HCT116 (cell line): ENCODE measurements at regions not wholly inside any gene's neighbourhood (a gene's known extent, or its start where the extent isn't known, plus 50 kb on each side); places are given as distances from the start of the nearest gene placed in this dataset.

Experiments used
- ATAC-seq: fragments of 200-7000 bp; cut with Tn5 transposase; 2 replicates; pipeline ENCODE4 v1.9.1; 2020; ENCODE audit warnings: mild to moderate bottlenecking, moderate library complexity
- BruUV-seq: library from RNA; stranded (reverse); fragments of 400-500 nt; replicated peaks from 2 replicates; lab custom pipeline; 2021; lab: Mats Ljungman, UMichigan
- CTCF ChIA-PET: fragments of 300-600 bp; sonication (Branson Sonifier 250); formaldehyde crosslinking; loops from one replicate; lab custom pipeline; 2021; ENCODE audit warnings: antibody characterized with exemption; lab: Charles Lee
- POLR2A ChIA-PET: fragments of 300-600, 350-600 bp; sonication (Branson Sonifier 250); formaldehyde crosslinking; loops from one replicate; lab custom pipeline; 2021; ENCODE audit warnings: antibody characterized with exemption; lab: Charles Lee
- RAD21 ChIA-PET, 2 experiments: fragments of 300-600 bp; sonication (Branson Sonifier 250); formaldehyde crosslinking; loops; one replicate each; lab custom pipeline; 2023; ENCODE audit warnings: low total read pairs in 2 of 2; ENCODE audit not compliant: uncharacterized antibody in 2 of 2, unreplicated experiment in 2 of 2, low non-redundant PET in 1 of 2; lab: Charles Lee
- DNase-seq: peaks from one replicate; pipeline ENCODE4 v3.0.0-alpha.2; 2010; ENCODE audit warnings: low read depth, low spot score
- H2AFZ ChIP-seq: fragments of 200-600 bp; shearing (Covaris generic), sonication (generic); 2 replicates; pipeline ENCODE4 v1.6.1; 2017; ENCODE audit warnings: low read depth, mixed run types, mixed read lengths, antibody characterized with exemption, low read length; ENCODE audit not compliant: poor library complexity, severe bottlenecking
- H3K27ac ChIP-seq: 2 replicates; pipeline ENCODE4 v1.5.1; 2012; ENCODE audit warnings: low read depth, low read length
- H3K27me3 ChIP-seq: fragments of 200-600 bp; sonication (generic); 2 replicates; pipeline ENCODE4 v1.6.1; 2016; ENCODE audit warnings: mixed run types, low read length, mixed read lengths; ENCODE audit not compliant: insufficient read depth
- H3K36me3 ChIP-seq, 2 experiments: fragments of 200-500 bp in 1 of 2; fragments of 200-600 bp in 1 of 2; sonication (Bioruptor generic) in 1 of 2; sonication (generic) in 1 of 2; 2 replicates each; pipeline versions ENCODE4 v1.5.1 to v1.6.1; 2014 to 2016; ENCODE audit warnings: low read length in 2 of 2, inconsistent platforms in 1 of 2, mixed read lengths in 1 of 2, mixed run types in 1 of 2; ENCODE audit not compliant: insufficient read depth in 2 of 2, control insufficient read depth in 1 of 2
- H3K4me1 ChIP-seq, 2 experiments: fragments of 200-600 bp in 1 of 2; sonication (generic) in 1 of 2; 2 replicates each; pipeline versions ENCODE4 v1.5.1 to v1.6.1; 2012 to 2017; ENCODE audit warnings: low read length in 2 of 2, inconsistent platforms in 1 of 2, mild to moderate bottlenecking in 1 of 2, mixed read lengths in 1 of 2, mixed run types in 1 of 2, moderate library complexity in 1 of 2; ENCODE audit not compliant: insufficient read depth in 2 of 2, control insufficient read depth in 1 of 2
- H3K4me2 ChIP-seq: fragments of 200-600 bp; sonication (generic); 2 replicates; pipeline ENCODE4 v1.6.1; 2017; ENCODE audit warnings: mixed run types, low read length, mixed read lengths
- H3K4me3 ChIP-seq, 2 experiments: fragments of 200-600 bp in 1 of 2; sonication (generic) in 1 of 2; replicated peaks in 1 of 2; 2 replicates each; pipeline ENCODE4 v1.5.1; 2011 to 2016; ENCODE audit warnings: low read length in 2 of 2, control low read depth in 1 of 2, low read depth in 1 of 2, mild to moderate bottlenecking in 1 of 2, mixed read lengths in 1 of 2, mixed run types in 1 of 2
- H3K79me2 ChIP-seq: fragments of 200-600 bp; sonication (generic); 2 replicates; pipeline ENCODE4 v1.6.1; 2017; ENCODE audit warnings: mild to moderate bottlenecking, mixed run types, low read length, moderate library complexity, mixed read lengths; ENCODE audit not compliant: insufficient read depth
- H3K9ac ChIP-seq: fragments of 200-600 bp; sonication (generic); 2 replicates; pipeline ENCODE4 v1.6.1; 2016; ENCODE audit warnings: low read length, mixed read lengths
- H3K9me2 ChIP-seq: fragments of 200-600 bp; sonication (generic), shearing (Covaris generic); 2 replicates; pipeline ENCODE4 v1.6.1; 2017; ENCODE audit warnings: mixed run types, mild to moderate bottlenecking, moderate library complexity; ENCODE audit not compliant: insufficient read depth
- H3K9me3 ChIP-seq, 2 experiments: fragments of 200-500 bp in 1 of 2; fragments of 200-600 bp in 1 of 2; sonication (Bioruptor generic) in 1 of 2; sonication (generic) in 1 of 2; 2 replicates each; pipeline ENCODE4 v1.6.1; 2014 to 2017; ENCODE audit warnings: low read length in 2 of 2, mixed read lengths in 2 of 2, inconsistent platforms in 1 of 2, low read depth in 1 of 2, mild to moderate bottlenecking in 1 of 2, mixed run types in 1 of 2, moderate library complexity in 1 of 2; ENCODE audit not compliant: control insufficient read depth in 1 of 2, insufficient read depth in 1 of 2
- H4K20me1 ChIP-seq: fragments of 200-600 bp; sonication (generic), shearing (Covaris generic); 2 replicates; pipeline ENCODE4 v1.6.1; 2017; ENCODE audit warnings: mixed run types, mild to moderate bottlenecking, moderate library complexity; ENCODE audit not compliant: insufficient read depth
- EGR1 ChIP-seq: IDR thresholded peaks from 2 replicates; pipeline ENCODE4 v1.6.1; 2012; ENCODE audit warnings: low read depth
- POLR2A ChIP-seq: IDR thresholded peaks from 2 replicates; pipeline ENCODE4 v1.7.0; 2011; ENCODE audit warnings: borderline replicate concordance; ENCODE audit not compliant: insufficient read depth, insufficient read length; ENCODE audit errors: extremely low read depth
- SRF ChIP-seq: IDR thresholded peaks from 2 replicates; pipeline ENCODE4 v1.6.1; 2012; ENCODE audit warnings: low read depth
- YY1 ChIP-seq: IDR thresholded peaks from 2 replicates; pipeline ENCODE4 v1.6.1; 2011; ENCODE audit warnings: low read length, low read depth, moderate library complexity, mild to moderate bottlenecking; ENCODE audit not compliant: insufficient replicate concordance; ENCODE audit errors: extremely low read depth
- intact Hi-C: fragments of 100-400 bp; cut with micrococcal nuclease; formaldehyde crosslinking; loops from 2 replicates; pipeline ENCODE4 v1.10.0; 2022
- TF ChIP-seq, protein P1 (sequence below): IDR thresholded peaks from 2 replicates; pipeline ENCODE4 v1.6.1; 2012; ENCODE audit warnings: low read depth
- TF ChIP-seq, protein P2 (sequence below): IDR thresholded peaks from 2 replicates; pipeline ENCODE4 v1.6.1; 2012
- TF ChIP-seq, protein P3 (sequence below): IDR thresholded peaks from 2 replicates; pipeline ENCODE4 v1.6.1; 2011; ENCODE audit warnings: mild to moderate bottlenecking, low read length, moderate library complexity; ENCODE audit not compliant: insufficient replicate concordance; ENCODE audit errors: extremely low read depth

DNA sequence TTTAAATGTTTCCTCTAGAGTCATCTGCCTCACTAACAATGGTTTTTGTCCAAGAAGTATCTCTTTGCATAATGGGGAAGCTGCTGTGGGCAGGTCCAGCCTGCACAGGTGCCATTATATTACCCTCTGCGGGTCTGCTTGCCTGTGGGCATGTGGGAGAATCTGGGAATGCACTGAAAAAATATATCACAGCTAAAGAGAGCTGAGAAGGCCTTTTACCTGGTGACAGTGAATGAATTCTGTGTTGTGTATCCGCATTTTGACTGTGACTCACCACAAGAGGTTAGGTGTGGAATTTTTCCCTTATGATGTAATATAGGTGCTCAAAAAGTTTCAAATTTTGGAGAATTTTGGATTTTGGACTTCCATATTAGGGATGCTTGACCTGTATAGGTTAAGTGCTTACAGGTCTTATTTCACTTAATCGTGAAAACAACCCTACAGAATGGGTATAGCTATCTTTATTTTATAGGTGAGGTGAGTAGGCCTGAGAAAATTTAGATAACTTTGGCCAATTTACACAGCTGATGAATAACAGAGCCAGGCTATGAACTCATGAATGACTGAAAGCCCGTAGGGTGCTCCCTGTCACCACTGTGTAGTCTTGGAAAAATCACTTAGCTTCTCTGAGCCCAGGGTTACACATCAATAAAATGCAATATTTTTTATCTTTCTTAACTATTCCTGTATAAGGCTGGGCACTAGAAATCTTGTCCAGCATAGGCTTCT, 198.0 kb upstream of the EPHA5 start:
- Histone ChIP-seq H3K79me2 (no peaks in the 10 kb centered on the region), H4K20me1 (no peaks in the 10 kb centered on the region), H3K9me2 (no peaks in the 10 kb centered on the region), H3K9me3 (peaks cover 10 to 15% of the 10 kb centered on the region in 2 experiments; a peak in 2 of 4 replicates), H3K4me2 (no peak overlapping the region), H3K4me1 (no peaks in the 10 kb centered on the region), H3K4me3 (no peak overlapping the region), H3K27ac (no peak overlapping the region), H3K9ac (no peak overlapping the region), H2AFZ (no peak overlapping the region), H3K36me3 (no peaks in the 10 kb centered on the region), H3K27me3 (no peaks in the 10 kb centered on the region)
- DNase-seq = no peak
- ChIA-PET CTCF (no interaction called here), POLR2A (no interaction called here), RAD21 (no interaction called here)
- no TSS peak for BruUV-seq
- intact Hi-C loops = no loop called here
- ATAC-seq = no peak
- TF ChIP-seq, protein P1, sequence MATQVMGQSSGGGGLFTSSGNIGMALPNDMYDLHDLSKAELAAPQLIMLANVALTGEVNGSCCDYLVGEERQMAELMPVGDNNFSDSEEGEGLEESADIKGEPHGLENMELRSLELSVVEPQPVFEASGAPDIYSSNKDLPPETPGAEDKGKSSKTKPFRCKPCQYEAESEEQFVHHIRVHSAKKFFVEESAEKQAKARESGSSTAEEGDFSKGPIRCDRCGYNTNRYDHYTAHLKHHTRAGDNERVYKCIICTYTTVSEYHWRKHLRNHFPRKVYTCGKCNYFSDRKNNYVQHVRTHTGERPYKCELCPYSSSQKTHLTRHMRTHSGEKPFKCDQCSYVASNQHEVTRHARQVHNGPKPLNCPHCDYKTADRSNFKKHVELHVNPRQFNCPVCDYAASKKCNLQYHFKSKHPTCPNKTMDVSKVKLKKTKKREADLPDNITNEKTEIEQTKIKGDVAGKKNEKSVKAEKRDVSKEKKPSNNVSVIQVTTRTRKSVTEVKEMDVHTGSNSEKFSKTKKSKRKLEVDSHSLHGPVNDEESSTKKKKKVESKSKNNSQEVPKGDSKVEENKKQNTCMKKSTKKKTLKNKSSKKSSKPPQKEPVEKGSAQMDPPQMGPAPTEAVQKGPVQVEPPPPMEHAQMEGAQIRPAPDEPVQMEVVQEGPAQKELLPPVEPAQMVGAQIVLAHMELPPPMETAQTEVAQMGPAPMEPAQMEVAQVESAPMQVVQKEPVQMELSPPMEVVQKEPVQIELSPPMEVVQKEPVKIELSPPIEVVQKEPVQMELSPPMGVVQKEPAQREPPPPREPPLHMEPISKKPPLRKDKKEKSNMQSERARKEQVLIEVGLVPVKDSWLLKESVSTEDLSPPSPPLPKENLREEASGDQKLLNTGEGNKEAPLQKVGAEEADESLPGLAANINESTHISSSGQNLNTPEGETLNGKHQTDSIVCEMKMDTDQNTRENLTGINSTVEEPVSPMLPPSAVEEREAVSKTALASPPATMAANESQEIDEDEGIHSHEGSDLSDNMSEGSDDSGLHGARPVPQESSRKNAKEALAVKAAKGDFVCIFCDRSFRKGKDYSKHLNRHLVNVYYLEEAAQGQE = no peak
- TF ChIP-seq POLR2A (no peak), SRF (no peak), YY1 (no peak), EGR1 (no peak)
- TF ChIP-seq, protein P2, sequence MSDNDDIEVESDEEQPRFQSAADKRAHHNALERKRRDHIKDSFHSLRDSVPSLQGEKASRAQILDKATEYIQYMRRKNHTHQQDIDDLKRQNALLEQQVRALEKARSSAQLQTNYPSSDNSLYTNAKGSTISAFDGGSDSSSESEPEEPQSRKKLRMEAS = no peak
- TF ChIP-seq, protein P3, sequence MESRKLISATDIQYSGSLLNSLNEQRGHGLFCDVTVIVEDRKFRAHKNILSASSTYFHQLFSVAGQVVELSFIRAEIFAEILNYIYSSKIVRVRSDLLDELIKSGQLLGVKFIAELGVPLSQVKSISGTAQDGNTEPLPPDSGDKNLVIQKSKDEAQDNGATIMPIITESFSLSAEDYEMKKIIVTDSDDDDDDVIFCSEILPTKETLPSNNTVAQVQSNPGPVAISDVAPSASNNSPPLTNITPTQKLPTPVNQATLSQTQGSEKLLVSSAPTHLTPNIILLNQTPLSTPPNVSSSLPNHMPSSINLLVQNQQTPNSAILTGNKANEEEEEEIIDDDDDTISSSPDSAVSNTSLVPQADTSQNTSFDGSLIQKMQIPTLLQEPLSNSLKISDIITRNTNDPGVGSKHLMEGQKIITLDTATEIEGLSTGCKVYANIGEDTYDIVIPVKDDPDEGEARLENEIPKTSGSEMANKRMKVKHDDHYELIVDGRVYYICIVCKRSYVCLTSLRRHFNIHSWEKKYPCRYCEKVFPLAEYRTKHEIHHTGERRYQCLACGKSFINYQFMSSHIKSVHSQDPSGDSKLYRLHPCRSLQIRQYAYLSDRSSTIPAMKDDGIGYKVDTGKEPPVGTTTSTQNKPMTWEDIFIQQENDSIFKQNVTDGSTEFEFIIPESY = no peak
